ENCODE measurements at regions not wholly inside any gene's neighbourhood (a gene's known extent, or its start where the extent isn't known, plus 50 kb on each side); places are given as distances from the start of the nearest gene placed in this dataset.

GRCh38 chr5:24767086-24767485, 122.3 kb upstream of the CDH10 start:
- no peak overlapping the region for H3K9ac ChIP-seq (ENCODE audit: low read length)
- H3K9me3 ChIP-seq (ENCODE audit: control insufficient read depth, low read depth, low read length), result no peaks in the 10 kb centered on the region
- no peaks in the 10 kb centered on the region for H3K27me3 ChIP-seq (ENCODE audit: control insufficient read depth, insufficient read depth, low read length)
- no peaks in the 10 kb centered on the region for H3K36me3 ChIP-seq (ENCODE audit: control insufficient read depth, low read depth, low read length)
- no peaks in the 10 kb centered on the region for H3K4me1 ChIP-seq (ENCODE audit: control insufficient read depth, low read depth, low read length)
- no peak overlapping the region for H3K27ac ChIP-seq (ENCODE audit: low read length)
- H3K4me3 ChIP-seq (ENCODE audit: low read length), result no peak overlapping the region

GRCh38 chr5:24765219-24765618, 120.4 kb upstream of the CDH10 start:
- Histone ChIP-seq H3K4me1 (ENCODE audit: control insufficient read depth, low read depth, low read length) (no peaks in the 10 kb centered on the region), H3K27me3 (ENCODE audit: control insufficient read depth, insufficient read depth, low read length) (no peaks in the 10 kb centered on the region), H3K36me3 (ENCODE audit: control insufficient read depth, low read depth, low read length) (no peaks in the 10 kb centered on the region), H3K27ac (ENCODE audit: low read length) (no peak overlapping the region), H3K4me3 (ENCODE audit: low read length) (no peak overlapping the region), H3K9ac (ENCODE audit: low read length) (no peak overlapping the region), H3K9me3 (ENCODE audit: control insufficient read depth, low read depth, low read length) (no peaks in the 10 kb centered on the region)

GRCh38 chr5:24750355-24750754, 105.6 kb upstream of the CDH10 start:
- Histone ChIP-seq H3K9ac (ENCODE audit: low read length) (no peak overlapping the region), H3K4me3 (ENCODE audit: low read length) (no peak overlapping the region), H3K9me3 (ENCODE audit: control insufficient read depth, low read depth, low read length) (no peaks in the 10 kb centered on the region), H3K27ac (ENCODE audit: low read length) (no peak overlapping the region), H3K27me3 (ENCODE audit: control insufficient read depth, insufficient read depth, low read length) (no peaks in the 10 kb centered on the region), H3K36me3 (ENCODE audit: control insufficient read depth, low read depth, low read length) (no peaks in the 10 kb centered on the region), H3K4me1 (ENCODE audit: control insufficient read depth, low read depth, low read length) (no peaks in the 10 kb centered on the region)

- Histone ChIP-seq H3K27me3 (ENCODE audit: control insufficient read depth, insufficient read depth, low read length) (no peaks in the 10 kb centered on the region), H3K4me3 (ENCODE audit: low read length) (no peak overlapping the region), H3K9me3 (ENCODE audit: control insufficient read depth, low read depth, low read length) (no peaks in the 10 kb centered on the region), H3K4me1 (ENCODE audit: control insufficient read depth, low read depth, low read length) (no peaks in the 10 kb centered on the region), H3K36me3 (ENCODE audit: control insufficient read depth, low read depth, low read length) (no peaks in the 10 kb centered on the region), H3K27ac (ENCODE audit: low read length) (no peak overlapping the region), H3K9ac (ENCODE audit: low read length) (no peak overlapping the region)
Observed at GRCh38 chr5:24749701-24750100, 104.9 kb upstream of the CDH10 start.

GRCh38 chr5:24747327-24747726, 102.5 kb upstream of the CDH10 start:
- Histone ChIP-seq H3K9ac (ENCODE audit: low read length) (no peak overlapping the region), H3K9me3 (ENCODE audit: control insufficient read depth, low read depth, low read length) (no peaks in the 10 kb centered on the region), H3K4me1 (ENCODE audit: control insufficient read depth, low read depth, low read length) (no peaks in the 10 kb centered on the region), H3K36me3 (ENCODE audit: control insufficient read depth, low read depth, low read length) (no peaks in the 10 kb centered on the region), H3K27ac (ENCODE audit: low read length) (no peak overlapping the region), H3K27me3 (ENCODE audit: control insufficient read depth, insufficient read depth, low read length) (no peaks in the 10 kb centered on the region), H3K4me3 (ENCODE audit: low read length) (no peak overlapping the region)

GRCh38 chr5:24742334-24742733, 97.6 kb upstream of the CDH10 start:
- Histone ChIP-seq H3K27ac (ENCODE audit: low read length) (no peak overlapping the region), H3K4me3 (ENCODE audit: low read length) (no peak overlapping the region), H3K4me1 (ENCODE audit: control insufficient read depth, low read depth, low read length) (no peaks in the 10 kb centered on the region), H3K9ac (ENCODE audit: low read length) (no peak overlapping the region), H3K9me3 (ENCODE audit: control insufficient read depth, low read depth, low read length) (no peaks in the 10 kb centered on the region), H3K36me3 (ENCODE audit: control insufficient read depth, low read depth, low read length) (no peaks in the 10 kb centered on the region), H3K27me3 (ENCODE audit: control insufficient read depth, insufficient read depth, low read length) (no peaks in the 10 kb centered on the region)

- Histone ChIP-seq H3K27ac (ENCODE audit: low read length) (no peak overlapping the region), H3K36me3 (ENCODE audit: control insufficient read depth, low read depth, low read length) (no peaks in the 10 kb centered on the region), H3K4me1 (ENCODE audit: control insufficient read depth, low read depth, low read length) (no peaks in the 10 kb centered on the region), H3K9me3 (ENCODE audit: control insufficient read depth, low read depth, low read length) (no peaks in the 10 kb centered on the region), H3K4me3 (ENCODE audit: low read length) (no peak overlapping the region), H3K27me3 (ENCODE audit: control insufficient read depth, insufficient read depth, low read length) (no peaks in the 10 kb centered on the region), H3K9ac (ENCODE audit: low read length) (no peak overlapping the region)
Observed at GRCh38 chr5:24737163-24737562, 92.4 kb upstream of the CDH10 start.

GRCh38 chr5:24735284-24735683, 90.5 kb upstream of the CDH10 start:
- no peak overlapping the region for H3K4me3 ChIP-seq (ENCODE audit: low read length)
- H3K9ac ChIP-seq (ENCODE audit: low read length), result no peak overlapping the region
- no peaks in the 10 kb centered on the region for H3K27me3 ChIP-seq (ENCODE audit: control insufficient read depth, insufficient read depth, low read length)
- H3K36me3 ChIP-seq (ENCODE audit: control insufficient read depth, low read depth, low read length), result no peaks in the 10 kb centered on the region
- no peaks in the 10 kb centered on the region for H3K9me3 ChIP-seq (ENCODE audit: control insufficient read depth, low read depth, low read length)
- no peaks in the 10 kb centered on the region for H3K4me1 ChIP-seq (ENCODE audit: control insufficient read depth, low read depth, low read length)
- no peak overlapping the region for H3K27ac ChIP-seq (ENCODE audit: low read length)

GRCh38 chr5:24732184-24732583, 87.4 kb upstream of the CDH10 start:
- Histone ChIP-seq H3K27ac (ENCODE audit: low read length) (no peak overlapping the region), H3K4me3 (ENCODE audit: low read length) (no peak overlapping the region), H3K27me3 (ENCODE audit: control insufficient read depth, insufficient read depth, low read length) (no peaks in the 10 kb centered on the region), H3K9me3 (ENCODE audit: control insufficient read depth, low read depth, low read length) (no peaks in the 10 kb centered on the region), H3K9ac (ENCODE audit: low read length) (no peak overlapping the region), H3K36me3 (ENCODE audit: control insufficient read depth, low read depth, low read length) (no peaks in the 10 kb centered on the region), H3K4me1 (ENCODE audit: control insufficient read depth, low read depth, low read length) (no peaks in the 10 kb centered on the region)

- Histone ChIP-seq H3K36me3 (ENCODE audit: control insufficient read depth, low read depth, low read length) (no peaks in the 10 kb centered on the region), H3K4me1 (ENCODE audit: control insufficient read depth, low read depth, low read length) (no peaks in the 10 kb centered on the region), H3K27me3 (ENCODE audit: control insufficient read depth, insufficient read depth, low read length) (no peaks in the 10 kb centered on the region), H3K4me3 (ENCODE audit: low read length) (no peak overlapping the region), H3K9me3 (ENCODE audit: control insufficient read depth, low read depth, low read length) (no peaks in the 10 kb centered on the region), H3K9ac (ENCODE audit: low read length) (no peak overlapping the region), H3K27ac (ENCODE audit: low read length) (no peak overlapping the region)
Observed at GRCh38 chr5:24720743-24721142, 76.0 kb upstream of the CDH10 start.

GRCh38 chr5:24714746-24715145, 70.0 kb upstream of the CDH10 start:
- no peaks in the 10 kb centered on the region for H3K36me3 ChIP-seq (ENCODE audit: control insufficient read depth, low read depth, low read length)
- H3K9ac ChIP-seq (ENCODE audit: low read length), result no peak overlapping the region
- H3K4me3 ChIP-seq (ENCODE audit: low read length), result no peak overlapping the region

GRCh38 chr5:24712947-24713346, 68.2 kb upstream of the CDH10 start:
- H3K4me1 ChIP-seq (ENCODE audit: control insufficient read depth, low read depth, low read length), result no peaks in the 10 kb centered on the region
- no peak overlapping the region for H3K4me3 ChIP-seq (ENCODE audit: low read length)
- no peaks in the 10 kb centered on the region for H3K36me3 ChIP-seq (ENCODE audit: control insufficient read depth, low read depth, low read length)
- H3K9ac ChIP-seq (ENCODE audit: low read length), result no peak overlapping the region
- H3K27ac ChIP-seq (ENCODE audit: low read length), result no peak overlapping the region
- no peaks in the 10 kb centered on the region for H3K9me3 ChIP-seq (ENCODE audit: control insufficient read depth, low read depth, low read length)
- no peaks in the 10 kb centered on the region for H3K27me3 ChIP-seq (ENCODE audit: control insufficient read depth, insufficient read depth, low read length)

More at GRCh38 chr5:24714746-24715145, 70.0 kb upstream of the CDH10 start:
- Histone ChIP-seq H3K27me3 (ENCODE audit: control insufficient read depth, insufficient read depth, low read length) (no peaks in the 10 kb centered on the region), H3K9me3 (ENCODE audit: control insufficient read depth, low read depth, low read length) (no peaks in the 10 kb centered on the region), H3K4me1 (ENCODE audit: control insufficient read depth, low read depth, low read length) (no peaks in the 10 kb centered on the region), H3K27ac (ENCODE audit: low read length) (no peak overlapping the region)
